Tibial nerve (tissue), 4 donors: ENCODE measurements at regions not wholly inside any gene's neighbourhood (a gene's known extent, or its start where the extent isn't known, plus 50 kb on each side); places are given as distances from the start of the nearest gene placed in this dataset.

Experiments used
- EP300 ChIP-seq, 2 donors: sonication (generic); formaldehyde crosslinking; IDR thresholded peaks; one replicate each; pipeline ENCODE4 v1.6.1; 2017; ENCODE audit warnings: antibody characterized with exemption in 2 of 2, mild to moderate bottlenecking in 1 of 2
- POLR2A ChIP-seq, 2 donors: fragments of 450-650 bp; IDR thresholded peaks; one replicate each; pipeline ENCODE4 v1.6.1; 2017; ENCODE audit warnings: antibody characterized with exemption in 2 of 2, mild to moderate bottlenecking in 2 of 2, moderate library complexity in 2 of 2
- TF ChIP-seq, protein P1 (sequence below), 5 experiments: fragments of 200-600 bp in 3 of 5; fragments of 450-650 bp in 2 of 5; sonication (generic) in 3 of 5; IDR thresholded peaks; one replicate each; pipeline ENCODE4 v1.5.1; 2016 to 2019; ENCODE audit warnings: antibody characterized with exemption in 5 of 5, mild to moderate bottlenecking in 3 of 5, moderate library complexity in 2 of 5

DNA sequence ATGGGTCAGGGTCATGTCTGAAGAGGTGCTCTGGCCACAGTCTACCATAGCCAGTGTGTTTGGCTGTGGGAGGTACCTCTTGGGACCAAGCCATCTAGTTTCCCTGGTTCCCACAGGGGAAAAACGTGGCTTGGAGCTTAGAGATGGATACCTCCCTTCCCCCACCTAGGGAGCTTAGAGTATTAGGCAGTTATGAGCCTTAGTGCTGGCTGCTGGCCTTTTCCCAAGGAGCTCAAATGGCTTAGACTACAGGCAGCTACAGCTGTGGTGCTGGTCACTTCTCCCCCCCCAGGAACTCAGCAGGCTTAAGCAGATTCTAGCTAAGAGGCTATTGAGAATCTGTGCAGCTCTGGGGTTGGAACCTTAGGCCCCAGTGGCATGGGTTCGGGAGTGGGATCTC is 591.2 kb downstream of the NSUN3 start:
- no peak for TF ChIP-seq POLR2A (IDR thresholded peaks at IDR 0.05)
- TF ChIP-seq, protein P1, sequence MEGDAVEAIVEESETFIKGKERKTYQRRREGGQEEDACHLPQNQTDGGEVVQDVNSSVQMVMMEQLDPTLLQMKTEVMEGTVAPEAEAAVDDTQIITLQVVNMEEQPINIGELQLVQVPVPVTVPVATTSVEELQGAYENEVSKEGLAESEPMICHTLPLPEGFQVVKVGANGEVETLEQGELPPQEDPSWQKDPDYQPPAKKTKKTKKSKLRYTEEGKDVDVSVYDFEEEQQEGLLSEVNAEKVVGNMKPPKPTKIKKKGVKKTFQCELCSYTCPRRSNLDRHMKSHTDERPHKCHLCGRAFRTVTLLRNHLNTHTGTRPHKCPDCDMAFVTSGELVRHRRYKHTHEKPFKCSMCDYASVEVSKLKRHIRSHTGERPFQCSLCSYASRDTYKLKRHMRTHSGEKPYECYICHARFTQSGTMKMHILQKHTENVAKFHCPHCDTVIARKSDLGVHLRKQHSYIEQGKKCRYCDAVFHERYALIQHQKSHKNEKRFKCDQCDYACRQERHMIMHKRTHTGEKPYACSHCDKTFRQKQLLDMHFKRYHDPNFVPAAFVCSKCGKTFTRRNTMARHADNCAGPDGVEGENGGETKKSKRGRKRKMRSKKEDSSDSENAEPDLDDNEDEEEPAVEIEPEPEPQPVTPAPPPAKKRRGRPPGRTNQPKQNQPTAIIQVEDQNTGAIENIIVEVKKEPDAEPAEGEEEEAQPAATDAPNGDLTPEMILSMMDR (IDR thresholded peaks at IDR 0.05), result no peak
- no peak for TF ChIP-seq EP300 (IDR thresholded peaks at IDR 0.05)
